Esophagus squamous epithelium (tissue), 5 donors: ENCODE measurements at regions not wholly inside any gene's neighbourhood (a gene's known extent, or its start where the extent isn't known, plus 50 kb on each side); places are given as distances from the start of the nearest gene placed in this dataset.

Experiments
- DNase-seq: peaks from one replicate; lab custom pipeline; 2025; lab: John Stamatoyannopoulos, UW
- H3K27ac ChIP-seq, 4 donors: fragments of 200-600 bp; sonication (generic); one replicate each; pipeline ENCODE4 v1.5.1; 2016 to 2019; ENCODE audit warnings: mild to moderate bottlenecking in 1 of 4
- H3K27me3 ChIP-seq, 4 donors: fragments of 200-600 bp; sonication (generic); 1 replicate in 3 of 4; 2 replicates in 1 of 4; pipeline versions ENCODE4 v1.5.1 to v1.6.0; 2017 to 2021; ENCODE audit warnings: antibody characterized with exemption in 1 of 4
- H3K36me3 ChIP-seq, 3 donors: fragments of 200-600 bp; sonication (generic); one replicate each; pipeline ENCODE4 v1.5.1; 2016 to 2019
- H3K4me1 ChIP-seq, 3 donors: fragments of 200-600 bp; sonication (generic); one replicate each; pipeline ENCODE4 v1.5.1; 2017 to 2019
- H3K4me3 ChIP-seq, 4 donors: fragments of 200-600 bp; sonication (generic); 1 replicate in 3 of 4; 2 replicates in 1 of 4; pipeline ENCODE4 v1.5.1; 2016 to 2019; ENCODE audit warnings: mild to moderate bottlenecking in 2 of 4, moderate library complexity in 1 of 4
- H3K9me3 ChIP-seq, 3 donors: fragments of 200-600 bp; sonication (generic); one replicate each; pipeline ENCODE4 v1.5.1; 2016 to 2019
- POLR2A ChIP-seq, 4 donors: fragments of 450-650 bp; IDR thresholded peaks; one replicate each; pipeline ENCODE4 v1.6.1; 2017; ENCODE audit warnings: antibody characterized with exemption in 4 of 4, mild to moderate bottlenecking in 4 of 4, moderate library complexity in 3 of 4
- WGBS, 2 donors: methylation state at CpG; one replicate each; pipeline ENCODE4 v1.1.5; 2018; 5-methylcytosine and 5-hydroxymethylcytosine counted together
- intact Hi-C: fragments of 100-400 bp; cut with DNase I; formaldehyde crosslinking; loops from one replicate; pipeline ENCODE4 v1.15.0; 2022
- TF ChIP-seq, protein P1 (sequence below), 6 experiments: fragments of 450-650 bp in 4 of 6; fragments of 200-600 bp in 2 of 6; sonication (generic) in 2 of 6; IDR thresholded peaks; one replicate each; pipeline ENCODE4 v1.5.1; 2016 to 2019; ENCODE audit warnings: antibody characterized with exemption in 6 of 6, mild to moderate bottlenecking in 4 of 6, moderate library complexity in 4 of 6
- donor health status: DM: yes; HTN: yes; CAD: no.

- no peak for TF ChIP-seq POLR2A (IDR thresholded peaks at IDR 0.05)
- TF ChIP-seq, protein P1, sequence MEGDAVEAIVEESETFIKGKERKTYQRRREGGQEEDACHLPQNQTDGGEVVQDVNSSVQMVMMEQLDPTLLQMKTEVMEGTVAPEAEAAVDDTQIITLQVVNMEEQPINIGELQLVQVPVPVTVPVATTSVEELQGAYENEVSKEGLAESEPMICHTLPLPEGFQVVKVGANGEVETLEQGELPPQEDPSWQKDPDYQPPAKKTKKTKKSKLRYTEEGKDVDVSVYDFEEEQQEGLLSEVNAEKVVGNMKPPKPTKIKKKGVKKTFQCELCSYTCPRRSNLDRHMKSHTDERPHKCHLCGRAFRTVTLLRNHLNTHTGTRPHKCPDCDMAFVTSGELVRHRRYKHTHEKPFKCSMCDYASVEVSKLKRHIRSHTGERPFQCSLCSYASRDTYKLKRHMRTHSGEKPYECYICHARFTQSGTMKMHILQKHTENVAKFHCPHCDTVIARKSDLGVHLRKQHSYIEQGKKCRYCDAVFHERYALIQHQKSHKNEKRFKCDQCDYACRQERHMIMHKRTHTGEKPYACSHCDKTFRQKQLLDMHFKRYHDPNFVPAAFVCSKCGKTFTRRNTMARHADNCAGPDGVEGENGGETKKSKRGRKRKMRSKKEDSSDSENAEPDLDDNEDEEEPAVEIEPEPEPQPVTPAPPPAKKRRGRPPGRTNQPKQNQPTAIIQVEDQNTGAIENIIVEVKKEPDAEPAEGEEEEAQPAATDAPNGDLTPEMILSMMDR (IDR thresholded peaks at IDR 0.05): no peak
- Histone ChIP-seq H3K27me3 (no peaks in the 10 kb centered on the region), H3K4me3 (no peak overlapping the region), H3K27ac (peak overlapping the region in 2 of 4 donors; percentile 39 to 69), H3K36me3 (no peaks in the 10 kb centered on the region), H3K4me1 (peaks cover 0 to 7% (median 0%) of the 10 kb centered on the region in 3 donors), H3K9me3 (no peaks in the 10 kb centered on the region)
- WGBS, 2 donors: 92% methylated on average over 6 to 7 of the region's 10 CpGs
- no peak for DNase-seq
- intact Hi-C loops: no loop called here
Measured at GRCh38 chr1:229108598-229109201, 162.2 kb upstream of the RAB4A start.

- H3K27me3 ChIP-seq: no peaks in the 10 kb centered on the region
- H3K9me3 ChIP-seq: no peaks in the 10 kb centered on the region
- no peak overlapping the region for H3K4me3 ChIP-seq
- no peak for DNase-seq
- H3K27ac ChIP-seq: peak overlapping the region in 2 of 4 donors; percentile 39 to 69
- 63 to 71% methylated on average over 4 of the region's 5 CpGs for WGBS, 2 donors
- peaks cover 0 to 7% (median 0%) of the 10 kb centered on the region in 3 donors for H3K4me1 ChIP-seq
- H3K36me3 ChIP-seq: no peaks in the 10 kb centered on the region
- TF ChIP-seq, protein P1 (IDR thresholded peaks at IDR 0.05): no peak
- no peak for TF ChIP-seq POLR2A (IDR thresholded peaks at IDR 0.05)
- intact Hi-C loops: no loop called here
Measured at GRCh38 chr1:229109320-229109761, 161.6 kb upstream of the RAB4A start.

- intact Hi-C loops: no loop called here
- no peak overlapping the region for H3K4me3 ChIP-seq
- H3K36me3 ChIP-seq: no peaks in the 10 kb centered on the region
- no peak overlapping the region for H3K27ac ChIP-seq
- no peaks in the 10 kb centered on the region for H3K27me3 ChIP-seq
- H3K4me1 ChIP-seq: peaks cover 0 to 7% (median 0%) of the 10 kb centered on the region in 3 donors
- DNase-seq: no peak
- H3K9me3 ChIP-seq: no peaks in the 10 kb centered on the region
- WGBS, 2 donors: 43 to 58% methylated on average over 1 of the region's 1 CpG
- TF ChIP-seq, protein P1 (IDR thresholded peaks at IDR 0.05): no peak
- TF ChIP-seq POLR2A (IDR thresholded peaks at IDR 0.05): no peak
Measured at GRCh38 chr1:229110986-229111385, 159.9 kb upstream of the RAB4A start.

DNA sequence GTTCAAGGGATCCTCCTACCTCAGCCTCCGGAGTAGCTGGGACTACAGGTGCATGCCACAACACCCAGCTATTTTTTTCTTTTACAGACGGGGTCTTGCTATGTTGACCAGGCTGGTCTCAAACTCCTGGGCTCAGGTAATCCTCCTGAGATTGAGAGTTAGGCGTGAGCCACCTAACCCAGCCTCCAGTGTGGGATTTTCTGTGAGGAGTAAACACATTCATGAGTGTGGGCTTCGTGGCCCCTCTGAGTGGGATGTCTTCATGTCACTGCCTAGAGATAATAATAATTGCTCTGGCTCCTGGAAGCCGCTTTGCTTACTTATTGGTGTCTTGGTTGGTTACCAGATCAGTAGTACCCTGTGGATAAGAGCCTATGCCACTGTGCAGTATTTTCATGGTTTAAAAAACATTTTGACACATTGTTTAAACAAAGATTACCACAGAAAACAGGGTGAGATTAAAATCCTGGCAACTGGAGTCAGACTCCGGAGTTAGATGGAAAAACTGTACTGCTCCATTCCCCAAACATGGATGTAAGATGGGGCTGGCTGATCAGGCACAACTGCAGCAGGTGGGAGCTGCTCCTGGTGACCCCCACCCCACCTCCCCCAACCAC lies 159.1 kb upstream of the RAB4A start:
- Histone ChIP-seq H3K27ac (no peak overlapping the region), H3K9me3 (no peaks in the 10 kb centered on the region), H3K4me3 (no peak overlapping the region), H3K27me3 (no peaks in the 10 kb centered on the region), H3K36me3 (no peaks in the 10 kb centered on the region), H3K4me1 (peaks cover 0 to 8% (median 0%) of the 10 kb centered on the region in 3 donors)
- no peak for DNase-seq
- TF ChIP-seq POLR2A (IDR thresholded peaks at IDR 0.05): no peak
- TF ChIP-seq, protein P1 (IDR thresholded peaks at IDR 0.05): no peak
- WGBS, 2 donors: 60 to 69% methylated on average over 6 of the region's 6 CpGs
- intact Hi-C loops: no loop called here

GRCh38 chr1:229112832-229113548 lies 157.9 kb upstream of the RAB4A start:
- DNase-seq: no peak
- Histone ChIP-seq H3K4me3 (no peak overlapping the region), H3K4me1 (peaks cover 0 to 20% (median 6%) of the 10 kb centered on the region in 3 donors), H3K27ac (no peak overlapping the region), H3K36me3 (no peaks in the 10 kb centered on the region), H3K27me3 (no peaks in the 10 kb centered on the region), H3K9me3 (no peaks in the 10 kb centered on the region)
- intact Hi-C loops: no loop called here
- TF ChIP-seq, protein P1 (IDR thresholded peaks at IDR 0.05): no peak
- no peak for TF ChIP-seq POLR2A (IDR thresholded peaks at IDR 0.05)
- WGBS, 2 donors: 86 to 97% methylated on average over 3 of the region's 3 CpGs
